ENCODE measurements at regions not wholly inside any gene's neighbourhood (a gene's known extent, or its start where the extent isn't known, plus 50 kb on each side); places are given as distances from the start of the nearest gene placed in this dataset.

DNA sequence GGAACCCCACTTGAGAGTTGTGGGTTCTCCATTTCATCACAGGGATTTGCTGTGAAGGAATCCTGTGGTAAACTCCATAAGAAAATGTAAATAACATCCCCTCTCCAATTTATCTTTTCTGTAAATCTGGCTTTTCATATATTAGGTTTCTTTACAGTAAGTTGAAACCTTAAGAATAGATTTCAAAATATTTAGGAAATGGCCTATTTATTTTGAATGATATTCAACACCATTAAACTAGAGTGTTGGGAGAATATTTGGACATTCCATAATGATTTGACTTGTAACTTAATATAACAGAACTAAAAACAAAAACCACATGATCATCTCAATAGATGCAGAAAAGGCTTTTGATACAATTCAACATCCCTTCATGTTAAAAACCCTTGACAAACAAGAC, 197.3 kb upstream of the PGRMC2 start:
- H4K20me1 ChIP-seq (ENCODE audit: insufficient read depth, low read length) = no peaks in the 10 kb centered on the region
- no peaks in the 10 kb centered on the region for H3K9me3 ChIP-seq (ENCODE audit: low read depth, low read length)
- H3K27ac ChIP-seq (ENCODE audit: low read depth, low read length) = no peak overlapping the region
- no peak overlapping the region for H2AFZ ChIP-seq (ENCODE audit: low read length)
- no peaks in the 10 kb centered on the region for H3K36me3 ChIP-seq (ENCODE audit: insufficient read depth, low read length)
- no peak overlapping the region for H3K4me3 ChIP-seq (ENCODE audit: insufficient read depth, low read length)
- TF ChIP-seq, protein P1, sequence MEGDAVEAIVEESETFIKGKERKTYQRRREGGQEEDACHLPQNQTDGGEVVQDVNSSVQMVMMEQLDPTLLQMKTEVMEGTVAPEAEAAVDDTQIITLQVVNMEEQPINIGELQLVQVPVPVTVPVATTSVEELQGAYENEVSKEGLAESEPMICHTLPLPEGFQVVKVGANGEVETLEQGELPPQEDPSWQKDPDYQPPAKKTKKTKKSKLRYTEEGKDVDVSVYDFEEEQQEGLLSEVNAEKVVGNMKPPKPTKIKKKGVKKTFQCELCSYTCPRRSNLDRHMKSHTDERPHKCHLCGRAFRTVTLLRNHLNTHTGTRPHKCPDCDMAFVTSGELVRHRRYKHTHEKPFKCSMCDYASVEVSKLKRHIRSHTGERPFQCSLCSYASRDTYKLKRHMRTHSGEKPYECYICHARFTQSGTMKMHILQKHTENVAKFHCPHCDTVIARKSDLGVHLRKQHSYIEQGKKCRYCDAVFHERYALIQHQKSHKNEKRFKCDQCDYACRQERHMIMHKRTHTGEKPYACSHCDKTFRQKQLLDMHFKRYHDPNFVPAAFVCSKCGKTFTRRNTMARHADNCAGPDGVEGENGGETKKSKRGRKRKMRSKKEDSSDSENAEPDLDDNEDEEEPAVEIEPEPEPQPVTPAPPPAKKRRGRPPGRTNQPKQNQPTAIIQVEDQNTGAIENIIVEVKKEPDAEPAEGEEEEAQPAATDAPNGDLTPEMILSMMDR (IDR thresholded peaks at IDR 0.05; ENCODE audit: extremely low read depth, low read depth, low read length) = no peak
- no peak overlapping the region for H3K4me2 ChIP-seq (ENCODE audit: insufficient read depth, low read length)
- H3K27me3 ChIP-seq (ENCODE audit: insufficient read depth, low read length) = no peaks in the 10 kb centered on the region
- no peak for DNase-seq (ENCODE audit: insufficient read length, low spot score, missing footprints)
- H3K79me2 ChIP-seq (ENCODE audit: insufficient read depth, low read length) = no peaks in the 10 kb centered on the region
- no peaks in the 10 kb centered on the region for H3K4me1 ChIP-seq (ENCODE audit: insufficient read depth, low read length)

DNA sequence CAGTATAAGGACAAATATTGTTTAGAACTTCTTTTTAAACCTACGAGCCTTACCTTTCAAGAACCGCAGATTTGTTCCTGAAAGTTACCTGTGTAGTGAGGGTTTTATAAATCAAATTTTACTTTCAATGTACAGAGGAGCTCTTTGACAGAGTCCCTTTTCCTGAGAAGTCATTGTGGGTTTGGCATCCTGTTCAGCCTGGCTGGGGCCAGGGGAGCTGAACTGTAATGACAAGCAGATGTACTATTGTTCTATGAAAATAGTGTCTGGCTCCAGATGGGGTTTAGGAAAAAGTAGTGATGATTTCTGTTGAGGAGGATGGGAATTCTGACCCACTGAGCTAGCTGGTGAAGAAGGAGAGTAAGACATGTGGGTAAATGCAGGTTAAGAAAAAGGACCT, 196.2 kb upstream of the PGRMC2 start:
- H3K4me2 ChIP-seq (ENCODE audit: insufficient read depth, low read length) = no peak overlapping the region
- TF ChIP-seq, protein P1 (IDR thresholded peaks at IDR 0.05; ENCODE audit: extremely low read depth, low read depth, low read length) = no peak
- no peak overlapping the region for H3K4me3 ChIP-seq (ENCODE audit: insufficient read depth, low read length)
- H3K36me3 ChIP-seq (ENCODE audit: insufficient read depth, low read length) = no peaks in the 10 kb centered on the region
- DNase-seq (ENCODE audit: insufficient read length, low spot score, missing footprints) = peak; percentile 57
- H3K9me3 ChIP-seq (ENCODE audit: low read depth, low read length) = no peaks in the 10 kb centered on the region
- no peaks in the 10 kb centered on the region for H3K79me2 ChIP-seq (ENCODE audit: insufficient read depth, low read length)
- no peak overlapping the region for H2AFZ ChIP-seq (ENCODE audit: low read length)
- no peaks in the 10 kb centered on the region for H4K20me1 ChIP-seq (ENCODE audit: insufficient read depth, low read length)
- no peaks in the 10 kb centered on the region for H3K4me1 ChIP-seq (ENCODE audit: insufficient read depth, low read length)
- no peaks in the 10 kb centered on the region for H3K27me3 ChIP-seq (ENCODE audit: insufficient read depth, low read length)
- no peak overlapping the region for H3K27ac ChIP-seq (ENCODE audit: low read depth, low read length)

DNA sequence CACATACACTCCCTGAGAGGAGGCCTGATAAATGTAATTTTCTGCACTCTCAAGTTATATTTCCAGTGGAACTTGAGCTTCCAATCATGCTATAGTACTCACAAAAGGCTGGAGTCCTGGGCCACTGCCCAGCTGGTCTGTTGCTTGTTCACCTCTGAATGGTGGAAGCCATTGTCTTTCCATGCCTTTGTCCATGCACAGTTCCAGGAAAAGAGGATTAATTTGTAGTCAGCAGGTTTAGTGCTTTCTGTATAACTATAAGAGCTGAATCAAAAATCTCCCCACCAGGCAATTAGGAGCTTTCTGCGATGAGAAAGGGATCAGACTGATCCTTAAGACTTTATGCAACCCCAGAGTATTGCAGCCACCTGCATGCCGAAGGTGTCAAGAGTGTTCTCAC, 195.4 kb upstream of the PGRMC2 start:
- no peak overlapping the region for H3K4me3 ChIP-seq (ENCODE audit: insufficient read depth, low read length)
- no peaks in the 10 kb centered on the region for H3K4me1 ChIP-seq (ENCODE audit: insufficient read depth, low read length)
- DNase-seq (ENCODE audit: insufficient read length, low spot score, missing footprints) = no peak
- H3K27me3 ChIP-seq (ENCODE audit: insufficient read depth, low read length) = no peaks in the 10 kb centered on the region
- no peaks in the 10 kb centered on the region for H3K36me3 ChIP-seq (ENCODE audit: insufficient read depth, low read length)
- H3K4me2 ChIP-seq (ENCODE audit: insufficient read depth, low read length) = no peak overlapping the region
- H4K20me1 ChIP-seq (ENCODE audit: insufficient read depth, low read length) = no peaks in the 10 kb centered on the region
- H3K9me3 ChIP-seq (ENCODE audit: low read depth, low read length) = no peaks in the 10 kb centered on the region
- no peaks in the 10 kb centered on the region for H3K79me2 ChIP-seq (ENCODE audit: insufficient read depth, low read length)
- TF ChIP-seq, protein P1 (IDR thresholded peaks at IDR 0.05; ENCODE audit: extremely low read depth, low read depth, low read length) = no peak
- no peak overlapping the region for H2AFZ ChIP-seq (ENCODE audit: low read length)
- no peak overlapping the region for H3K27ac ChIP-seq (ENCODE audit: low read depth, low read length)

DNA sequence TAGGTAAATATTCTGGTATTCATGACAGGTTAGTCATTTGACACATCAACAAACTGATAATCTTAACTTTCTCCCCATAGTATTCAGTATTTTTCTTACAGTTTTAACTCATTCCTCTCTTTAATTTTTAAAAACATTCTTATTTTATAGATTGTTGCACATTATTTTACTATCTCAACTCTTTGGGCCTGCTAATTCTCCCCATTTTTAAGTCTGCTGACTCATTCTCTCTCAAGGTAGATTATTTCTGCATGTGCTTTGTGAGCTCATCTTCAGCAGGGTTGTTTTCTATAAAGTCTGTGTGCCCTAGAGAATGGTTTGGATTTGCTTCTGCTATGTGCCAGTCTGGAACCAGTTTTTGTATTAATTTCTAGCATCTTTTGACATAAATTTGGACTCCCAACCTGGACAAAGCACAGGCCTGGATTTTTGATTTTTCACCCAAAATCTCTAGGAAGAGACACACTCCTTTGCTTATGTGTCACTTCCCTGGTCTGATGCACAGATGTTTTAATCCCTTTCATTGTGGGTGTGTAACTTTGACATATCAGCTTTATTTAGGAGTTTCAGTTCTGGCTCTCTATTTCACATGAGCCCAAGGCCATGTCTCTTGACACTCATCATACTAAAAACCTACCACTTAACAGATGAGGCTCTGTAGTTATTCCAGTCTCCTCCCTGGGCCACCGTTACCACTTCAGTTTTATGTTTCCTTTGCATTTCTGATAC, 194.3 kb upstream of the PGRMC2 start:
- Histone ChIP-seq H4K20me1 (ENCODE audit: insufficient read depth, low read length) (no peaks in the 10 kb centered on the region), H3K9me3 (ENCODE audit: low read depth, low read length) (no peaks in the 10 kb centered on the region), H3K79me2 (ENCODE audit: insufficient read depth, low read length) (no peaks in the 10 kb centered on the region), H3K4me3 (ENCODE audit: insufficient read depth, low read length) (no peak overlapping the region), H3K36me3 (ENCODE audit: insufficient read depth, low read length) (no peaks in the 10 kb centered on the region), H2AFZ (ENCODE audit: low read length) (no peak overlapping the region), H3K4me2 (ENCODE audit: insufficient read depth, low read length) (no peak overlapping the region), H3K27ac (ENCODE audit: low read depth, low read length) (no peak overlapping the region), H3K4me1 (ENCODE audit: insufficient read depth, low read length) (no peaks in the 10 kb centered on the region), H3K27me3 (ENCODE audit: insufficient read depth, low read length) (no peaks in the 10 kb centered on the region)
- TF ChIP-seq, protein P1 (IDR thresholded peaks at IDR 0.05; ENCODE audit: extremely low read depth, low read depth, low read length) = no peak
- DNase-seq (ENCODE audit: insufficient read length, low spot score, missing footprints) = no peak
